Gastrocnemius medialis (tissue), 4 donors: ENCODE measurements at regions not wholly inside any gene's neighbourhood (a gene's known extent, or its start where the extent isn't known, plus 50 kb on each side); places are given as distances from the start of the nearest gene placed in this dataset.

Experiments used
- ATAC-seq, 2 donors: fragments of 150-250 bp; one replicate each; pipeline ENCODE4 v1.9.1; 2016
- DNase-seq, 2 donors: peaks; one replicate each; pipeline ENCODE4 v3.0.0-alpha.2; 2019
- H3K27ac ChIP-seq, 4 donors: fragments of 200-600 bp; sonication (generic); 1 replicate in 1 of 4; 2 replicates in 3 of 4; pipeline ENCODE4 v1.5.1; 2016 to 2018; ENCODE audit warnings: mild to moderate bottlenecking in 2 of 4, moderate library complexity in 1 of 4
- H3K27me3 ChIP-seq, 3 donors: fragments of 200-600 bp; sonication (generic) in 2 of 3; 1 replicate in 1 of 3; 2 replicates in 2 of 3; pipeline versions ENCODE4 v1.5.1 to v1.6.0; 2016 to 2019; ENCODE audit warnings: mild to moderate bottlenecking in 1 of 3, moderate library complexity in 1 of 3
- H3K36me3 ChIP-seq, 2 donors: fragments of 200-600 bp; sonication (generic) in 1 of 2; one replicate each; pipeline ENCODE4 v1.5.1; 2017 to 2018
- H3K4me1 ChIP-seq, 2 donors: fragments of 200-600 bp; sonication (generic) in 1 of 2; one replicate each; pipeline ENCODE4 v1.5.1; 2016 to 2017; ENCODE audit warnings: mild to moderate bottlenecking in 2 of 2
- H3K4me3 ChIP-seq, 4 donors: fragments of 200-600 bp; sonication (generic) in 3 of 4; 1 replicate in 1 of 4; 2 replicates in 3 of 4; pipeline ENCODE4 v1.5.1; 2016 to 2019; ENCODE audit warnings: mild to moderate bottlenecking in 2 of 4
- H3K9me3 ChIP-seq, 3 donors: fragments of 200-600 bp; sonication (generic) in 2 of 3; 1 replicate in 1 of 3; 2 replicates in 2 of 3; pipeline ENCODE4 v1.5.1; 2016 to 2019
- CTCF ChIP-seq, 5 experiments: fragments of 450-650 bp in 3 of 5; fragments of 200-600 bp in 2 of 5; sonication (generic) in 2 of 5; IDR thresholded peaks in 4 of 5; conservative IDR thresholded peaks in 1 of 5; 1 replicate in 4 of 5; 2 replicates in 1 of 5; pipeline ENCODE4 v1.5.1; 2016 to 2019; ENCODE audit warnings: antibody characterized with exemption in 5 of 5, mild to moderate bottlenecking in 3 of 5, moderate library complexity in 3 of 5
- POLR2A ChIP-seq, 2 donors: fragments of 450-650 bp; IDR thresholded peaks; one replicate each; pipeline ENCODE4 v1.6.1; 2017; ENCODE audit warnings: antibody characterized with exemption in 2 of 2, mild to moderate bottlenecking in 2 of 2, moderate library complexity in 2 of 2
- in situ Hi-C, 4 donors: fragments of 200-750 bp; cut with MboI; loops; one replicate each; pipeline versions ENCODE4 v1.15.0 to v1.8.0; 2017; ENCODE audit warnings: low sequenced_read_pairs in 4 of 4
- intact Hi-C: fragments of 100-400 bp; cut with DNase I; formaldehyde crosslinking; loops from one replicate; pipeline ENCODE4 v1.15.1; 2023; ENCODE audit warnings: low total_unique reads

GRCh38 chr20:54305421-54305820 is 97.5 kb downstream of the PFDN4 start:
- H3K9me3 ChIP-seq, result no peaks in the 10 kb centered on the region
- H3K36me3 ChIP-seq, result no peaks in the 10 kb centered on the region
- no peaks in the 10 kb centered on the region for H3K4me1 ChIP-seq
- in situ Hi-C loops, result no loop called here
- no peak for TF ChIP-seq POLR2A (IDR thresholded peaks at IDR 0.05)
- TF ChIP-seq CTCF (IDR thresholded peaks at IDR 0.05 in 4 of 5, conservative IDR thresholded peaks at IDR 0.05 in 1 of 5), result no peak
- no peak overlapping the region for H3K27ac ChIP-seq
- no peaks in the 10 kb centered on the region for H3K27me3 ChIP-seq
- H3K4me3 ChIP-seq, result no peak overlapping the region
- ATAC-seq (no peak), DNase-seq (no peak)
- intact Hi-C loops, result no loop called here

GRCh38 chr20:54306985-54307710 is 99.3 kb downstream of the PFDN4 start:
- in situ Hi-C loops (no loop called here), intact Hi-C loops (no loop called here)
- ATAC-seq (no peak), DNase-seq (no peak)
- TF ChIP-seq CTCF (IDR thresholded peaks at IDR 0.05 in 4 of 5, conservative IDR thresholded peaks at IDR 0.05 in 1 of 5) (no peak), POLR2A (IDR thresholded peaks at IDR 0.05) (no peak)
- Histone ChIP-seq H3K9me3 (no peaks in the 10 kb centered on the region), H3K27me3 (no peaks in the 10 kb centered on the region), H3K4me3 (no peak overlapping the region), H3K36me3 (no peaks in the 10 kb centered on the region), H3K4me1 (no peaks in the 10 kb centered on the region), H3K27ac (no peak overlapping the region)

GRCh38 chr20:54308804-54309203 is 100.9 kb downstream of the PFDN4 start:
- no peaks in the 10 kb centered on the region for H3K27me3 ChIP-seq
- ATAC-seq, result no peak
- intact Hi-C loops, result no loop called here

GRCh38 chr20:54318892-54319291 is 111.0 kb downstream of the PFDN4 start:
- DNase-seq (no peak), ATAC-seq (no peak)
- H3K36me3 ChIP-seq, result no peaks in the 10 kb centered on the region
- no peak overlapping the region for H3K27ac ChIP-seq
- no peak overlapping the region for H3K4me3 ChIP-seq
- H3K9me3 ChIP-seq, result no peaks in the 10 kb centered on the region
- H3K27me3 ChIP-seq, result no peaks in the 10 kb centered on the region
- TF ChIP-seq POLR2A (IDR thresholded peaks at IDR 0.05) (no peak), CTCF (IDR thresholded peaks at IDR 0.05 in 4 of 5, conservative IDR thresholded peaks at IDR 0.05 in 1 of 5) (no peak)
- in situ Hi-C loops (no loop called here), intact Hi-C loops (no loop called here)
- peaks cover 11 to 12% of the 10 kb centered on the region in 2 donors for H3K4me1 ChIP-seq

More at GRCh38 chr20:54308804-54309203, 100.9 kb downstream of the PFDN4 start:
- Histone ChIP-seq H3K4me3 (no peak overlapping the region), H3K36me3 (no peaks in the 10 kb centered on the region), H3K27ac (no peak overlapping the region), H3K9me3 (no peaks in the 10 kb centered on the region), H3K4me1 (no peaks in the 10 kb centered on the region)
- no peak for TF ChIP-seq POLR2A (IDR thresholded peaks at IDR 0.05)
- TF ChIP-seq CTCF (IDR thresholded peaks at IDR 0.05 in 4 of 5, conservative IDR thresholded peaks at IDR 0.05 in 1 of 5), result no peak
- in situ Hi-C loops, result no loop called here
- DNase-seq, result no peak
